CD4-positive, alpha-beta T cell treated with Interleukin-4 for 4 hours (primary cell): ENCODE measurements at regions not wholly inside any gene's neighbourhood (a gene's known extent, or its start where the extent isn't known, plus 50 kb on each side); places are given as distances from the start of the nearest gene placed in this dataset.
"Not testable (repeated sequence)": the region's sequence is repeated elsewhere in the genome, so short reads cannot be mapped to it uniquely, and the experiment has no call there.

Experiments used
- DNase-seq: peaks from one replicate; pipeline ENCODE4 v3.0.0-alpha.2; 2020

DNA sequence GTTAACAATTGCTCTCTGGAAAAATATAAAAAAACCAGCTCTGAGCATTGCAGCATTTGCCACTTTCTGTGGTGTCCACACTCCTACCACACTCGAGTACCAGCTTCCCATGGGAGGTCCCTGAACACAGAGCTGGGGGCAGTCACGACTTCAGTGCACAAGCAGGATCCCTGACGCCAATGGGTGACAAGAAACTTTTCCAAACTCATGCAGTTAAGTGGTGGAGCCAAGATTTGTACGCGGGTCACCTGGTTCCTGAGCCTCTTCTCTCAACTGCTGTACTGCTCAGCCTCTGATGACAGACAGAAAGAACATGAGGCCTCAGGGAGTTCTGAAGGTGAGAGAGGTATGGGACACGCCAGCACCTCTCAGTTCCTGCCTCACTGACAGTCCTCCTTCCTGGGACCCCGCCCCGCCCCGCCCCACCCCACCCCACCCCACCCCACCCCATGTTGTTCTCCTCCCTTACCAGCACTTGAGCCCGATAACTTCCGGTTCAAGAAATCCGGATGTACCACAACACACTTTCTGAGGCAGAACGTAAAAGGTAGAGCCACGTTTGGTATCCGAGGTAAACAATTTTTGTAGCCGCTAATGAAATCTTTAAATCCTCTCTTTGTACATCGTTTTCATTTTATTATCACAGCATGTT lies 287.6 kb downstream of the MYCN start:
- DNase-seq = no peak

DNA sequence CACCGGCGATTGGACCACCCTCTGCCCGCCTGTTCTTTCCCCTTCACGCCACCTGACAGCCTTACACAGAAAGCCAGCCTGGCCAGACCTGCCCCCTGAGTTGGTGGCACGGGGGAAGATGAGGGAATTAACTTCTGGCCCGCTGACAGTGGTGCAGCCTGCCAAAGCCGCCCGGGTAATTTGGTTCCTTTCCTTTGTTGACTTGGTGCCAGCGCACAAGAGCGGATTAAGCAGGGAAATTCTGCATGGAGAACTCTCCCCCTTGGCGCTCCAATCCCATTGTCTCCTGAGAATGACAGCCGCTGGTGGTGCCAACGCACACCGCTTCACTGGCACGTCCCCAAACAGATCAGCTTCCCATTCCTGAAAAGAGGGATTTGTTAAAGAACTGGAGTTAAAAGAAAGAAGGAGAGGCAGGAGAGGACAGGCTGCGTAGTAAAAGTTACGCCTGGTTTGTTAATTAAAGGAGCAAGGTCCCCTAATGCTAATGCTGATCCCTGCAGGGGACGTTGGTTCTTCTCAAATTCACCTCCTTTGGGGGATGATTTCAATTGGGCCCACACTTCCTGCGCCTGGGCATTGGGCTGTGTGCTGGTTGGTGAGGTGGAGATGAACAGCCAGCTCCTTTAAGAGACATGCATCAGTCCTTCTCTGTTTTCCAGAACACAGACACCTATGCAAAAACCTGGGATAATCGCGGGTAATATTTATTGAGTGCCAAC lies 286.8 kb downstream of the MYCN start:
- DNase-seq = no peak

DNA sequence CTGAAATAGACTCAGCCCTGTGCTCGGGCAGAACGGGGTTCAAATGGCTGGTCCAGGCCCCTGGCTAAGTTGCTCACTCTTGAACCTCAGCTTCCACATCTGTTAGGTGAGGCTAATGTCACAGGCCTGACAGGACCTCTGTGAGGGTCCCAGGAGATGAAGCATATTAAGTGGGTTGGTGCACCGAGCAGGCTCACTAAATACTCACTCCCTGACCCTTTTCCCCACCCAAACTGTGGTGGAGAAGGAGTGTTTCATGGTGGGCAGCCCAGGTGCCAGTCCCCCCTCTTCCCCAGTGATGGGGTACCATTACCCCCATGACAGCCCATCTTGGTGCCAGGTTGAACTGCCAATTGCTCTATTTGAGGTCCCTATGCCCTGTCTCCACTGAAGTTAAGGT lies 286.0 kb downstream of the MYCN start:
- DNase-seq = no peak

DNA sequence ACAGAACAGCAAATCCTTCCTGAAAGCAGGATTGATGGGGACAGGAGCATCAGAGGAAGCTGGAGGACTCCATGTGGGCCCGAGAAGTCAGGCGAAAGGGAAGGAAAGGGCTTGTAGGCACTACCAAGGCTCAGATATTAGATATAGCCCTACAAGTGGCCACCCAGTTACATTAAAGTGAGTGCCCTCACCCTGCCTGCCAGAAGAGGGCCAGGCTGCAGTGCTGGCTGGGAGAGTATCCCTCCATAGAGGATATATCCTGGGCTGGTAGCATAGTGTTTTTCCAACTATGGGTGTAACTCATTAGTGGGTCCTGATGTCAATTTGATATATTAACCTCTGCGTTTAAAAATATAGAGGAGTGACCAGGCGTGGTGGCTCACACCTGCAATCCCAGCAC lies 285.2 kb downstream of the MYCN start:
- no peak for DNase-seq

DNA sequence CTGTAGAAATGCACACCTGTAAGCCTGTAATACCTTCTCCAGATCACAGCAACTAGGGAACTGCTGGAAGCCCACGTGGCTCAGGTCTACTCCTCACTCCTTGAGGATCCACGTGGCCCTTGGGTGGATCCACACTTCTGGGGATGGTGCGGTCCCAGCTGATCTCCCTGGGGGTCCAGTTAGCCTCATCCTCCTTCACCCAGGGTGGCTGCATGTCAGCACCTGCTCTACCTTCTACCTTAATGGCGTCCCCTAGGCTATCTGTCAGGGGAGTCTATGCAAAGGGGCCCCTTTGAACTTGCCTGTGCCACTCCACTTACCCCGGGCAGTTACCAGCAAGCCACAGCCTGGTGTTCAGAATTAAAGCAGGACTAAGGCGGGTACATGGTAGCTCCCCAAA lies 284.7 kb downstream of the MYCN start:
- no peak for DNase-seq

DNA sequence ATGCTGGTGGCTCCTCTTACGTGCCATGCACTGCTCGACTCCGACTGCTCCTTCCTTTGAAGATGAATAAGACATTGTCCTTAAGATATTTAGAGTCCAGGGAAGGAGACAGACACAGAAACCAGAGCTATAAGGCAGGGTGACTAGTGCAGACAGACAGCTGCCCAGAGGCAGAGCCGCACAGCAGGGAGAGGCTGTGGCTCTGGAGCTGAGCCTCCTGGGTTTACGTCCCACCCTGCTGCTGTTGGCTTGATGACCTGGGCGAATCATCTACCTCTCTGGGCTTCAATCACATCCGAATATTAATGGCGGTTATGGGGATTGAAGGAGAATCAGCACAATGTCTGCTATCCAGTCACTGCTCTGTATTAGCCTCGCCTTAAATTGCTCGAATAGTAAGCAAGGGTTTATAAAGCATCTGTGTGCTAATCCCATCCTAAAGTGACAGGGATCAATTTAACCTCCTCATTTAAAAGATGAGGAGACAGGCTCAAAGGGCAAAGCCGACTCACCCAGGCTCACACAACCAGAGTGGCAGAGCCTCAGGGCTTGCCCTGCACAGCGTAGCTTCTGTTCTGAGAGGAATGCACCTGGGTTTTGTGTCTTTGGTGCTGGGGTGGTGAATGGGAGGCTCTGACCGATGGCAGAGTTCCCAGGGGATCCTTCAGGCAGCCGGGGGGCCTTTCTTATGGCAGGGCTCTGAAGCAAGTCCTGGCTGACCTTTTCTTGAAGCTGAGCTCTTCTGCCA lies 284.1 kb downstream of the MYCN start:
- DNase-seq = no peak

DNA sequence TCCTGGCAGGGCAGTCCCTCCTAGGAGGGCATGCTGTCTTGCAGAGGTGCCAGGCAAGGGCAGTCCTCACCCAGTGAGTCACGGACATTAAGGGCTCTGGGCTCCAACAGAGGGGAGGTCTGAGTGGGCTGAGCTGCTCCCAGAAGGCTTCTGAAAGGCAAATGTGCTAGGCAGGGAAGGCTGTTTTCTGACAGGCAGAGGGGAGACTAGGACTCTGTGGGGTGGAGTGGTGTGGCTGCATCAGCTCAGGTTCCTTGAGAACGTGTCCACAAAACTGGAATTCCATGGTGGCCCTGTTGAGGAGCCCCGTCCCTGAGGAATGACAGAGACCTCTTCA lies 283.5 kb downstream of the MYCN start:
- DNase-seq = no peak

DNA sequence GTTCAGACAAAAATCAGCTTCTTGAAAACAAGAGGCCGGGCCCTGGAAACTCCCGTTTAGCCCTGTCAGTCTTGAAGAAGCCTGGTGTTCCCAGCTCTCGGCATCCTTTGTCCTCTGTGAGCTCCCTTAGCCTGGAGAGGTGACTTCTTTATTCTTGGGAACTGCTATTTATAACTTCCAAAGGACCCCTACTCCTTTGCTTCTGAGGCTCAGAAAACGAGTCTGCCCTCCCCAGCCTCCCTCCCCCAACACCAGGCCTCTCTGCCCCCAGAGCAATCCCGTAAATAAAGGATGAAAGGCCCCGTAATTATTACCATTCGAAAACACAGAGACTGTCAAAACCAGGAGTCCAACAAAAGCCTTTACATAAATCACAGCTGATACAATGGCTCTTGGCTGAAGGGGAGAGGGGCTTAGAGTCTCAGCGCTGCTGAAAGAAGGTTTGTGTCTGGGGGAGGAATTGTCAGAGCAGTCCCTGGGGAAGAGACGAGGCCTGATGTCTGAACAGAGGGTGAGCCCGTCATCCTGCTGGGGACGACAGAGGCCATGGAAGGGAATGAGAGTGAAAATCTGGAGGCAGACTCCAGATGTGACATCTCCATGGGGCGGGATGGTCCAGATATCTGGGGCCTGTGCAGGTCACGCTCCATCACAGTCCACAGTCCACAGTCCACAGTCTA lies 283.0 kb downstream of the MYCN start:
- DNase-seq = no peak

DNA sequence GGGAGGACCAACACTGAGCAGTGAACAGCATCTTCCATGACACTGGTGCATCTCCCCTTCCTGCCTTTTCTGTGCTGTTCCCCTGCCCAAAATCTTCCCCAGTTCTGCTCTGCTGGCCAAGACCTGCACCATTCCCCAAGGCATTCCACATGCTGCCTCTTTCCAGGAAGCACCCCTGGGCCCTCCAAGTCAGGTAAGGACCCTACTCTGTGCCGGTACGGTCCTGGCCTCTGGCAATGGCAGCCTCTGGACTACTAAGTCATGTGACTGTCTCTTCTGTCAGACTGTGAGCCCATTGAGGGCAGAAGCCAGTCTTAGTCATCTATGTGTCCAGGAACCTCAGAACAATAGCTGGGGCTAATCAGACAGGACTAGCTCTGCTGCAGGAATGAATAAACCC lies 282.0 kb downstream of the MYCN start:
- DNase-seq = no peak

DNA sequence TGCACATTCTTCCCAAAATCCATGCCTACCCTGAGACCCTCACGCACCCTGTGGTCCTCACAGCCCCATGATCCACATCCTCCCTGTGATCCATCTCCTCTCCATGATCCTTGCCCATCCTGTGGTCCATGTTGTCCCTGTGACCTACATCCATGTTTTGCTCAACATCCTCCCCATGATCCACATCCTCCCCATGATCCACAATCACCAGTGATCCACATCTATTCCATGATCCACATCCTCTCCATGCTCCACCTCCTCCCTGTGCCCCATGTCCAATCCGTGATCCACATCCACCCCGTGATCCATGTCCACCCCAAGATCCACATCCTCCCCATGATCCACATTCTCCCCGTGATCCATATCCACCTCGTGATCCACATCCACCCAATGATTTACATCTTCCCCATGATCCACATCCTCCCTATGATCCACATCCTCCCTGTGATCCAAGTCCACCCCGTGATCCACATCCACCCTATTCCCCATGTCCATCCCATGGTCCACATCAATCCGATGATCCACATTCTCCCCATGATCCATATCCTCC lies 281.2 kb downstream of the MYCN start:
- DNase-seq = no peak

DNA sequence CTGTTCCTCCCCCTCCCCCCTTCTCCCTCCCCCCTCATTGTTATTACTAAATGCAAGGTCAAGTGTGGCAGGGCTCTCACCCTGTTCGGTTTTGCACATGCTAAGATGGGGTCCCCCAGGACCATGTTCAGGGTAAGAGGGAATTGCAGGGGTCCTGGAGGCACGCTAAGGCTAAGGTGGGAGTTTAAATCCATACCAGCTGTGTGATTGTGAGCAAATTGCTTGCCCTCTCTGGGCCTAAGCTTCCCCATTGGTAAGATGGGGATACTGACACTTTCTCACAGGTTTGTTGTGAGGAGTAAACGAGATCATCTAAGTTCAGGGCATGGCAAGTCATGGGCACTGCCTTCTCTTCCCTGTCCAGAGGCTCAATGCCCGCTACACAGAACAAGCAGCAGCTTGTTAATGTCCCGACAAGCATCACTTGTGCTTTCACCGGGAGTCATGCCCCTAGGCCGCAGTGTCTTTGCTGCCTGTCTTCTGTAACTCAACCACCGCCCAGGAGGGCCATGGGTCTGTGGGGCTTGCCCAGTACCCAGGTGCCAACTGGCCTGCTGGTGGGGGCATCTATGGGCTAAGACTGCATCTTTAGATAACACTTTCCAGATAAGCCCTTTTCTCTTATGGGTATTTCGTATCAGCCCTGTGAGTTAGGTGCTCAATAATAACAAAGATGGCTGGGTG lies 279.1 kb downstream of the MYCN start:
- no peak for DNase-seq

DNA sequence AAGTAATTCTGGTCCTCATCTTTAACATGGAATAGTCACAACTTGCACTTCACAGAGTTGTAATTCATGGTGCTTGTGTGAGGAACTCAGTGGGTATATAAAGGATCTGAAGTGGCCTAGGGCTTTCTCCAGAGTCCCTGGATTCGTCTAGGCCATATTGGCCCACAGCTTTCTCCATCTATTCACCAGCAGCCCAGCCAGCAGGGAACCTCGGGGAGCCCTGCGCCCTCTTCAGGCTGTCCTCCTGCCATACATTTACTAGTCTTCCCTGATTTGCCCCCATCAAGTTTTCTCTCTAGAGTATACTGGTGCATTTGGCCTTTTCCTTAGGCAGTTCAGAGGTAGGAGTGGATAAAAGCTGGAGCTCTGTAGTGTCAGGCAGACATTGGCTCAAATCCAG lies 278.3 kb downstream of the MYCN start:
- no peak for DNase-seq

DNA sequence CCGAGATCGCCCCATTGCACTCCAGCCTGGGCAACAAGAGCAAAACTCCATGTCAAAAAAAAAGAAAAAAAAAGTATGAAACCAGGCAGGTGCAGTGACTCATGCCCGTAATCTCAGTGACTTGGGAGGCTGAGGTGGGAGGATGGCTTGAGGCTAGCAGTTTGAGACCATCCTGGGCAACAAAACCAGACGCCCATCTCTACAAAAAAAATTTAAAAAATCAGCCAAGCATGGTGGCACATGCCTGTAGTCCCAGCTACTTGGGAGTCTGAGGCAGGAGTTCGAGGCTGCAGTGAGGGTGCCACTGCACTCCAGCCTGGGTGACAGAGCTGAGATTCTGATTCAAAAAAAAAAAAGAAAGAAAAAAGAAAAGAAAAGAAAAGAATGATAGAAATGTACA lies 277.8 kb downstream of the MYCN start:
- no peak for DNase-seq

DNA sequence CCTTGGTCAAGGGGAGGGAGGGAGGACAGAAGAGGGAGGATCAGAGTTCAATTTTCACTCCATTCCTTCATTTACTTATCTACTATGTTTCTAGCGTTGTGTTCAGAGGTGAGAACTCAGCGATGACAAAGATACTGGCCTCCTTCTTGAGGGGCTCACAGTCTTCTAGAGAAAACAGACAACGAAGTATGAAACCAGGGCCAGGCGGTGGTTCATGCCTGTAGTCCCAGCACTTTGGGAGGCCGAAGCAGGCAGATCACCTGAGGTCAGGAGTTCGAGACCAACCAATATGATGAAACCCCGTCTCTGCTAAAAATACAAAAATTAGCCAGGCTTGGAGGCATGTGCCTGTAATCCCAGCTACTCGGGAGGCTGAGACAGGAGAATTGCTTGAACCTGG lies 277.4 kb downstream of the MYCN start:
- not testable (repeated sequence) for DNase-seq

DNA sequence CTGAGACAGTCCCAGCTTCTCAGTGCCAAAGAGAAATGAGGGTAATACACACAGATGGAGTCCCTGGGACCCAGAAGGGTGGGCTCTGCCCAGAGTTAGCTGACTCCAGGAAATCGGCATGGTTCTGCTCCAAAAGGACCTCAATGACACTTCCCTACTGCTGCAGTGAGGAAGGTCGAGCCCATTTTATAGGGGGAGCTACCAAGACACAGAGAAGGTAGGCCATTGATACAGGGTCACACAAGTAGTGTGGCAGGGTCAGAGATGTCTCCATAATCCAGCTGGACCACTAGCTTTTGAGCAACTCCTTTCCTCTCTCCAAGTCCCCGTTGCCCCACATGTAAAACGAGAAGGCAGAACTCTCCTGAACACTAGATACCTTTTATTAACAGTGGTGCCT lies 276.9 kb downstream of the MYCN start:
- DNase-seq = no peak

DNA sequence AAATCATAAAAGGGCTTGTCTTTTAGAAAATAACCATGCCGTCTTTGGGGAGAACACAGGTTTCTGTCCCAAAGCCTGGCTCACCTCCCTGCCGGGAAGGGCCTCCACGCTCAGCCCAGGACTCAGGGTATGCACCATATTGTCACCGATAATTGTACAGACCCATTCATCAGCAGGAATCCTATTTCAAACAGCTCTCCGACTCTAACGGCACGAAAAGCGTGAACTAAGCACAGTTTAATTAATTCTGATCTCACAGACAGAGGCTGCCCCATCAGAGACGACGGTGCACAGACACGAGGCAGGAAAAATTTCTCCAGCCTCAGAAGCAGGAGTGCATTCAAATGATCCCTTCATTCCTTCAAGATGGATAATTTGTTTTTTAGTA lies 276.2 kb downstream of the MYCN start:
- no peak for DNase-seq

DNA sequence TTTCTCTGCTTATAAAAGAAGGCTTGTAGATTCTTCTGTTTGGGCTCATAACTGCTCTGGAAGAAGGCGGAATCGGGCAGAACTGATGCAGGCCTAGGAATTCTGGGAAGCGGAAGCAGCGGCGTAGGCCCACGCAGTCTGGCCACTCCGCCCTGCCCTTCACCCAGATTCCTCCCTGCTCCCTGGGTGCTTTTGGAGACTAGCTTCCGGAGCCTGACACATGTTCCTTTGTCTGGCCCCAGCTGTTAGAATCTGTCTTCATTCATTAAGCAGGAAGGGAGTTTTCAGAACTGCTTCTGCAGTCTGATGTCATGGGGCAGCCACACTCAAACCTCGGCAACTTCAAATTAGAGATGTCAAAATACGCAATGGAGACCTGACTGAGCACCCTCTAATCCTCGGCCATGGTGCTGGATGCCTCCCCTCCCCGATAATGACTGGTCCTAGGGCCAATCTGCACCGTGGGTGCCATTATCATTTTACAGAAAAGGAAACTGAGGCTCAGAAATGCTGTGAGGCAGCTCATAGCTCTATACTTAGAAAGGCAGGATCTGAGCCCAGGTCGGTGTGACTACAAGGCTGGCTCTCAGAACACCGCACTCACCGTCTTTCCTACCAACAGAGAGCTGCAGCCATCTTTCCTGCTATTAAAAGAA lies 275.7 kb downstream of the MYCN start:
- DNase-seq = no peak

DNA sequence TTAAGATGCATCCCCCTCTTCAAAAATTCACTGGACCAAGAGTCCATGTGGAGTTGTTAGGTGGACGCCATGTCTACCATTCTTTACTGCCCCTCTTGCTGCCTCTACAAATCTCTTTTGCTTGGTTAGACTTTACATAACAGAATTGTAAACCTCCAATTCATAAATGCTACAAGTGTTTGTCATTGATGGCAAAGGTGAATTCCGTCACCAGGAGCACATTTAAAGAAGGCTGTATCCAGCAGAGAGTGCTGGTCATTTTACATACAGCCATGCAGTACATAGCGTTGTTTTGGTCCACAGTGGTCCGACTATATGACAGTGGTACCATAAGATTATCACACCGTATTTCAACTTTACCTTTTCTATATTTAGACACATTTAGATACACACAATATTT lies 274.5 kb downstream of the MYCN start:
- DNase-seq = no peak

DNA sequence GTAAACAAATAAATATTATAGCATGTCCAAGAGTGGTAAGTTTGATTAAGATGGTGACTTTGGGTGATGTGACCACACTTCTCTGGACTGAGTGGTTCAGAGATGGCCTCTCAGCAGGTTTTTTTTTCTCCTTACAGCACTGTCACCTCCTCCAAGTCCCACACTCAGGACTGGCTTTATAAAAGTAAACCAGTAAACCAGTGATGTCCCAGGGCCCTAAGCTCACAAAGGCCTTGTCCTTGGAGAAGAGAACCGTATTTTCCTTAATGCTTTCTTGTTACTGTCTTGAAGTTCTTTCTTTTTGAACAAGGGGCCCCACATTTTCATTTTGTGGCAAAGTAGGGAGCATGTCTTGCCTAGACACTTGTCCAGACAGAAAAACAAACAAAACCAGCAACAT lies 274.0 kb downstream of the MYCN start:
- no peak for DNase-seq

DNA sequence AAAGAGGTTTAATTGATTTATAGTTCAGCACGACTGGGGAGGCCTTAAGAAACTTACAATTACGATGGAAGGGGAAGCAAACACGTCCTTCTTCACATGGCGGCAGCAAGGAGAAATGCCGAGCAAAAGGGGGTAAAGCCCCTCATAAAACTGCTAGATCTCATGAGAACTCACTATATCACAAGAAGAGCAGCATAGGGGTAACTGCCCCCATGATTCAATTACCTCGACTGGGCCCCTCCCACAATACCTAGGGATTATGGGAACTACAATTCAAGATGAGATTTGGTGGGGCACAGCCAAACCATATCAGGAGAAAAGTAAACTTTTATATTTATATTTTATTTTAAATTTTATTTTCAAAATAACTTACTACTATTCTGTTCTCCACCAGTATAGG lies 272.0 kb downstream of the MYCN start:
- DNase-seq = no peak

DNA sequence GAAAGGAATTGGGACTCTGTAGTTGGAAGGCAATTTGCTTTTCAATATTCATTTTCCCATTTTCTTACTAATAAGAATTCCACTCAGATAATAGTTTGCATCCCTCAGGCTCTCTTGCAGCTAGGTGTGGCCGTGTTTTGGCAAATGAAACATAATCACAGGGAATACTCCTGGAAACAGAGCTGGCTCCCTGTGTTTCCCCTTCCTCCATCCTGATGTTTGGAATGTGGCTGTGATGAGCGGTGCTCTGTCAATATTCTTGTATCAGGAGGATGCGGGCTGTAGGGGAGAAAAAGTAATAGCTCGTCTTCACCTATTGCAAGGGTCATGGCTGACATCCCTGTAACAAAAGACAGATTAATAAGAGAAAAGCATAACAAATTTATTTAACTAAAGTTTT lies 271.0 kb downstream of the MYCN start:
- DNase-seq = no peak

DNA sequence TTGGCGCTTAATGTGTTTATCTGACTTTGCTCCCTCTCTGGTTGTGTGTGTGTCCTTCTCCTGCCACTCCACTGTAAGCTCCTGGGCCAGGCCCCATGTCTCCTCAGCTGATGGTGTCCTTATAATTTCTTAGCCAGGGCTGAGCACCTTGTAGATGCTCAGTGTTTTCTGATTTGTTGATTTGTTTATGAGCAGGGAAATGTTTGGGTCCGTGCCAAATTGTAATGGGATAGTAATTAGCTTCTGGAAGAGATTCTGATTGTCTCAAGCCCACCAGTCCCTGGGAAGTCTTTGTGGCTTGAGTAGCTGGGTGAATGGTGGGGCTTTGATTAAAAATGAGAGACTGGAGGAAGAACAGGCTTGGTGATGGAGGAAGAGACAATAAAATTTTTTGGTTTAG lies 270.5 kb downstream of the MYCN start:
- DNase-seq = no peak
